ENCODE measurements at regions not wholly inside any gene's neighbourhood (a gene's known extent, or its start where the extent isn't known, plus 50 kb on each side); places are given as distances from the start of the nearest gene placed in this dataset.
"Not testable (repeated sequence)": the region's sequence is repeated elsewhere in the genome, so short reads cannot be mapped to it uniquely, and the experiment has no call there.

- TF ChIP-seq CTCF (conservative IDR thresholded peaks at IDR 0.05; ENCODE audit: low read depth, low read length), result no peak
- no peak for DNase-seq (ENCODE audit: low read depth)
- no peak overlapping the region for H3K4me3 ChIP-seq (ENCODE audit: low read length)
These were observed 97.2 kb upstream of the GLI2 start for GRCh38 chr2:120638450-120638849.

GRCh38 chr2:120641366-120641771 lies 94.3 kb upstream of the GLI2 start:
- no peak for DNase-seq (ENCODE audit: low read depth)
- no peak overlapping the region for H3K4me3 ChIP-seq (ENCODE audit: low read length)
- TF ChIP-seq CTCF (conservative IDR thresholded peaks at IDR 0.05; ENCODE audit: low read depth, low read length), result no peak

- TF ChIP-seq CTCF (conservative IDR thresholded peaks at IDR 0.05; ENCODE audit: low read depth, low read length), result no peak
These were observed 93.0 kb upstream of the GLI2 start for GRCh38 chr2:120642646-120643045.

GRCh38 chr2:120646994-120647393 lies 88.7 kb upstream of the GLI2 start:
- no peak for TF ChIP-seq CTCF (conservative IDR thresholded peaks at IDR 0.05; ENCODE audit: low read depth, low read length)
- H3K4me3 ChIP-seq (ENCODE audit: low read length), result no peak overlapping the region
- DNase-seq (ENCODE audit: low read depth), result no peak

More at GRCh38 chr2:120642646-120643045, 93.0 kb upstream of the GLI2 start:
- no peak overlapping the region for H3K4me3 ChIP-seq (ENCODE audit: low read length)
- DNase-seq (ENCODE audit: low read depth), result no peak

- no peak for DNase-seq (ENCODE audit: low read depth)
- no peak overlapping the region for H3K4me3 ChIP-seq (ENCODE audit: low read length)
- TF ChIP-seq CTCF (conservative IDR thresholded peaks at IDR 0.05; ENCODE audit: low read depth, low read length), result no peak
These were observed 88.2 kb upstream of the GLI2 start for GRCh38 chr2:120647487-120647886.

- DNase-seq (ENCODE audit: low read depth); H3K4me3 ChIP-seq (ENCODE audit: low read length): not testable (repeated sequence)
These were observed 86.3 kb upstream of the GLI2 start for GRCh38 chr2:120649381-120649780.

- no peak overlapping the region for H3K4me3 ChIP-seq (ENCODE audit: low read length)
- no peak for DNase-seq (ENCODE audit: low read depth)
- TF ChIP-seq CTCF (conservative IDR thresholded peaks at IDR 0.05; ENCODE audit: low read depth, low read length), result no peak
These were observed 85.5 kb upstream of the GLI2 start for GRCh38 chr2:120650022-120650644.
